ENCODE measurements at regions not wholly inside any gene's neighbourhood (a gene's known extent, or its start where the extent isn't known, plus 50 kb on each side); places are given as distances from the start of the nearest gene placed in this dataset.

DNA sequence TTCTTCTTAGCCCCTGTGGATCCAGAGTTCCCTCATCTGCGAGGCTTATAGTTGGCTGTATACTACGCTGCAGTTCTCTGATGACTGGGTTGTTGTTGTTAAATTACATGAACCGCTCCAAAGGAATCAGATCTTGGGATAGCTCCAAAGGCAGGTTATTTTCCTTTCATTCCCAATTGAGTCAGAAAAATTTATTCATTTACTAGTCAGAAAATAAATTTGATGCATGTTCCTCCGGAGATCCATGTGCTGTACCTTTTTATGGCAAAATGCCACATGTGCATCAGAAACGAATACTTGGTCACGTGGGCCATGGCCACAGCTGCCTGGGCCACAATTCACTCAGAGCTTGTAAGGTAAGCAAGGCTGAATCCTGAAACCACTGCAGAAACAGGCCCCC lies 304.0 kb downstream of the NR2F1-AS1 start:
- Histone ChIP-seq H3K4me1 (ENCODE audit: control insufficient read depth, insufficient read depth, low read length) (peaks cover 5% of the 10 kb centered on the region), H3K27ac (ENCODE audit: low read length) (no peak overlapping the region; the same call in 1 of the 2 replicates), H3K4me3 (ENCODE audit: low read depth in 2 of 2, low read length in 2 of 2) (no peak overlapping the region), H3K36me3 (ENCODE audit: control insufficient read depth, insufficient read depth, low read length) (no peaks in the 10 kb centered on the region), H3K27me3 (ENCODE audit: control insufficient read depth, insufficient read depth, low read length) (no peaks in the 10 kb centered on the region), H3K9me3 (ENCODE audit: control insufficient read depth, insufficient read depth, low read depth, low read length) (no peaks in the 10 kb centered on the region; the same call in 1 of the 2 replicates)
- TF ChIP-seq POLR2AphosphoS5 (IDR thresholded peaks at IDR 0.05; ENCODE audit: low read depth, low read length): no peak
- TF ChIP-seq TCF7L2 (IDR thresholded peaks at IDR 0.05; ENCODE audit: low read depth, low read length): no peak
- no peak for TF ChIP-seq CTCF (IDR thresholded peaks at IDR 0.05)
- TF ChIP-seq, protein P1, sequence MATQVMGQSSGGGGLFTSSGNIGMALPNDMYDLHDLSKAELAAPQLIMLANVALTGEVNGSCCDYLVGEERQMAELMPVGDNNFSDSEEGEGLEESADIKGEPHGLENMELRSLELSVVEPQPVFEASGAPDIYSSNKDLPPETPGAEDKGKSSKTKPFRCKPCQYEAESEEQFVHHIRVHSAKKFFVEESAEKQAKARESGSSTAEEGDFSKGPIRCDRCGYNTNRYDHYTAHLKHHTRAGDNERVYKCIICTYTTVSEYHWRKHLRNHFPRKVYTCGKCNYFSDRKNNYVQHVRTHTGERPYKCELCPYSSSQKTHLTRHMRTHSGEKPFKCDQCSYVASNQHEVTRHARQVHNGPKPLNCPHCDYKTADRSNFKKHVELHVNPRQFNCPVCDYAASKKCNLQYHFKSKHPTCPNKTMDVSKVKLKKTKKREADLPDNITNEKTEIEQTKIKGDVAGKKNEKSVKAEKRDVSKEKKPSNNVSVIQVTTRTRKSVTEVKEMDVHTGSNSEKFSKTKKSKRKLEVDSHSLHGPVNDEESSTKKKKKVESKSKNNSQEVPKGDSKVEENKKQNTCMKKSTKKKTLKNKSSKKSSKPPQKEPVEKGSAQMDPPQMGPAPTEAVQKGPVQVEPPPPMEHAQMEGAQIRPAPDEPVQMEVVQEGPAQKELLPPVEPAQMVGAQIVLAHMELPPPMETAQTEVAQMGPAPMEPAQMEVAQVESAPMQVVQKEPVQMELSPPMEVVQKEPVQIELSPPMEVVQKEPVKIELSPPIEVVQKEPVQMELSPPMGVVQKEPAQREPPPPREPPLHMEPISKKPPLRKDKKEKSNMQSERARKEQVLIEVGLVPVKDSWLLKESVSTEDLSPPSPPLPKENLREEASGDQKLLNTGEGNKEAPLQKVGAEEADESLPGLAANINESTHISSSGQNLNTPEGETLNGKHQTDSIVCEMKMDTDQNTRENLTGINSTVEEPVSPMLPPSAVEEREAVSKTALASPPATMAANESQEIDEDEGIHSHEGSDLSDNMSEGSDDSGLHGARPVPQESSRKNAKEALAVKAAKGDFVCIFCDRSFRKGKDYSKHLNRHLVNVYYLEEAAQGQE (IDR thresholded peaks at IDR 0.05; ENCODE audit: insufficient read depth in 1 of 2, low read depth in 2 of 2, low read length in 1 of 2): no peak
- no peak for TF ChIP-seq SIN3A (IDR thresholded peaks at IDR 0.05; ENCODE audit: borderline replicate concordance, insufficient read depth, low read depth, low read length)
- ChIA-PET POLR2A (no interaction called here), CTCF (no interaction called here)
- in situ Hi-C loops (cut with HindIII; ENCODE audit: low pct_unique_long_range_greater_than_20kb, low sequenced_read_pairs) (no loop called here), intact Hi-C loops (cut with micrococcal nuclease; ENCODE audit: unreplicated experiment) (no loop called here)
- no TSS peak for BruUV-seq (replicated peaks)
- no peak for ATAC-seq
- DNase-seq (ENCODE audit: low read depth, low spot score): no peak

DNA sequence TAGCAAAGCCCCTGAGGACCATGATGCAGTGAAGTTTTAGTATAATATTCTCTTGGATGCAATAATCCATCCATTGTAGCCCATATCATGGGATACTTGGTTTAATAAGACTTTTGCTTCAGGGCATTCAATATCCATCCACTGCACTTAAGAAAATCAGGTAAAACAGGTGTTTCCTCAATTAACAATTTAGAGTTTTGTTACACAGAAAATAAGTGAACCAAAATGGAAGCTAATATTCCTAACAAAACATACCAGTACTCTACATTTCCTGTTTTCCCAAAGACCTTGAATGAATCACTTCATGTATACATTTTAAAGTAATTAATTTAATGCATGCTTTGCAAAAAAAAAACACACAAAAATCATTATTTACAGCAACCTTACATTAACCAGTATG lies 305.6 kb downstream of the NR2F1-AS1 start:
- no peaks in the 10 kb centered on the region; the same call in 1 of the 2 replicates for H3K9me3 ChIP-seq (ENCODE audit: control insufficient read depth, insufficient read depth, low read depth, low read length)
- DNase-seq (ENCODE audit: low read depth, low spot score) (no peak), ATAC-seq (no peak)
- H3K4me1 ChIP-seq (ENCODE audit: control insufficient read depth, insufficient read depth, low read length): peaks cover 2% of the 10 kb centered on the region
- intact Hi-C loops (cut with micrococcal nuclease; ENCODE audit: unreplicated experiment) (no loop called here), in situ Hi-C loops (cut with HindIII; ENCODE audit: low pct_unique_long_range_greater_than_20kb, low sequenced_read_pairs) (no loop called here)
- ChIA-PET CTCF (no interaction called here), POLR2A (no interaction called here)
- no peak overlapping the region; the same call in 1 of the 2 replicates for H3K27ac ChIP-seq (ENCODE audit: low read length)
- TF ChIP-seq TCF7L2 (IDR thresholded peaks at IDR 0.05; ENCODE audit: low read depth, low read length) (no peak), POLR2AphosphoS5 (IDR thresholded peaks at IDR 0.05; ENCODE audit: low read depth, low read length) (no peak)
- TF ChIP-seq, protein P1 (IDR thresholded peaks at IDR 0.05; ENCODE audit: insufficient read depth in 1 of 2, low read depth in 2 of 2, low read length in 1 of 2): no peak
- no peaks in the 10 kb centered on the region for H3K36me3 ChIP-seq (ENCODE audit: control insufficient read depth, insufficient read depth, low read length)
- no peak overlapping the region for H3K4me3 ChIP-seq (ENCODE audit: low read depth in 2 of 2, low read length in 2 of 2)
- no peaks in the 10 kb centered on the region for H3K27me3 ChIP-seq (ENCODE audit: control insufficient read depth, insufficient read depth, low read length)
- no TSS peak for BruUV-seq (replicated peaks)
